Thoracic aorta (tissue), 2 donors: ENCODE measurements at regions not wholly inside any gene's neighbourhood (a gene's known extent, or its start where the extent isn't known, plus 50 kb on each side); places are given as distances from the start of the nearest gene placed in this dataset.

Experiments used
- ATAC-seq: fragments of 150-250 bp; one replicate; pipeline ENCODE4 v1.8.0; 2017; ENCODE audit warnings: low read depth; ENCODE audit not compliant: insufficient number of reproducible peaks, low FRiP score
- DNase-seq: peaks from one replicate; pipeline ENCODE4 v3.0.0-alpha.2; 2020; ENCODE audit warnings: low spot score
- H3K27ac ChIP-seq, 2 donors: fragments of 200-600 bp; sonication (generic); 1 replicate in 1 of 2; 2 replicates in 1 of 2; pipeline ENCODE4 v1.5.1; 2016; ENCODE audit warnings: mild to moderate bottlenecking in 2 of 2, moderate library complexity in 2 of 2
- H3K27me3 ChIP-seq: fragments of 200-600 bp; sonication (generic); replicated peaks from 2 replicates; pipeline ENCODE4 v1.6.0; 2016; ENCODE audit warnings: mild to moderate bottlenecking; ENCODE audit not compliant: insufficient read depth
- H3K36me3 ChIP-seq: fragments of 200-600 bp; sonication (generic); one replicate; pipeline ENCODE4 v1.5.1; 2016
- H3K4me1 ChIP-seq, 2 donors: fragments of 200-600 bp; sonication (generic); 1 replicate in 1 of 2; 2 replicates in 1 of 2; pipeline versions ENCODE4 v1.5.1 to v1.6.0; 2016; ENCODE audit warnings: low read depth in 2 of 2, mild to moderate bottlenecking in 1 of 2; ENCODE audit not compliant: control insufficient read depth in 1 of 2
- H3K4me3 ChIP-seq: fragments of 200-600 bp; sonication (generic); 2 replicates; pipeline ENCODE4 v1.5.1; 2016; ENCODE audit warnings: mild to moderate bottlenecking
- H3K9me3 ChIP-seq: fragments of 200-600 bp; sonication (generic); 2 replicates; pipeline ENCODE4 v1.5.1; 2016
- TF ChIP-seq, protein P1 (sequence below): fragments of 200-600 bp; sonication (generic); IDR thresholded peaks from one replicate; pipeline ENCODE4 v1.5.1; 2019; ENCODE audit warnings: antibody characterized with exemption

DNA sequence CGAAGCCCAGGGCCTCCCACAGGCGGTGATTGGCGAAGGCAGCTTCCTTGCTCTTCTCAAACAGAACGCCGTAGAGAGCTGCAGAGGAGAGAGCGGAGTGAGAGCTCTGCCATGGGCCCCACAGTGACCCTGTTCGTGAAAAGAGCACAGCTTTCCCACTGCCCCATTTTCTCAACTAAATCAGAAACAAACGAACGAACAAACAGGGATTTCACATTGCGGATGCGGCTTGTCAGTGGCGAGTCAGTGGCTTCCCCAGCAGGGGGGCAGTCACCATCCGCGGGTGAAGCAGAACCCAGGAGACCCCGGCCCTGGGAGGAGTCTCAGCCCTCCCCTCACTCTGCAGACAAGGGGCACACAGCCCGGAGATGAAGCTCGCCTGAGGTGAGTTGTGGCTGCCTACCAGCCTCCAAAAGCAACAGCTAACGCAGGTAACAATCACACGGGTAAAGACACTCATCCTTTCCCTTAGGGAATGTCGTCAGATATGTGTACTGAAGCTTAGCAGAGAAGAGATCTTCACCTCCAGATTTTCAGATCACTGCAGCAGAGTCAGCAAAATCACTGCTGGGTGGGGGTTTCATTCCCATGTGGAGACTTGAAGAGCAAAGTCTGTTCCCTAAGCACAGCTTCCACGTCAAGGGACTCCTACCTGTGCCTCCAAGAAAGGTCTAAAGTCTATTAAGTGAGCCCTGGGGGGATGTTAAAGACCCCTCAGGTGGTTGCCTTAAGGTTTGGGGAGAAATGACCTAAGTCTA is 51.2 kb upstream of the GPR31 start:
- no peak overlapping the region for H3K4me3 ChIP-seq
- TF ChIP-seq, protein P1, sequence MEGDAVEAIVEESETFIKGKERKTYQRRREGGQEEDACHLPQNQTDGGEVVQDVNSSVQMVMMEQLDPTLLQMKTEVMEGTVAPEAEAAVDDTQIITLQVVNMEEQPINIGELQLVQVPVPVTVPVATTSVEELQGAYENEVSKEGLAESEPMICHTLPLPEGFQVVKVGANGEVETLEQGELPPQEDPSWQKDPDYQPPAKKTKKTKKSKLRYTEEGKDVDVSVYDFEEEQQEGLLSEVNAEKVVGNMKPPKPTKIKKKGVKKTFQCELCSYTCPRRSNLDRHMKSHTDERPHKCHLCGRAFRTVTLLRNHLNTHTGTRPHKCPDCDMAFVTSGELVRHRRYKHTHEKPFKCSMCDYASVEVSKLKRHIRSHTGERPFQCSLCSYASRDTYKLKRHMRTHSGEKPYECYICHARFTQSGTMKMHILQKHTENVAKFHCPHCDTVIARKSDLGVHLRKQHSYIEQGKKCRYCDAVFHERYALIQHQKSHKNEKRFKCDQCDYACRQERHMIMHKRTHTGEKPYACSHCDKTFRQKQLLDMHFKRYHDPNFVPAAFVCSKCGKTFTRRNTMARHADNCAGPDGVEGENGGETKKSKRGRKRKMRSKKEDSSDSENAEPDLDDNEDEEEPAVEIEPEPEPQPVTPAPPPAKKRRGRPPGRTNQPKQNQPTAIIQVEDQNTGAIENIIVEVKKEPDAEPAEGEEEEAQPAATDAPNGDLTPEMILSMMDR = no peak
- ATAC-seq = no peak
- no peak for DNase-seq
- H3K36me3 ChIP-seq = no peaks in the 10 kb centered on the region
- no peaks in the 10 kb centered on the region for H3K9me3 ChIP-seq
- no peaks in the 10 kb centered on the region for H3K27me3 ChIP-seq
- no peaks in the 10 kb centered on the region for H3K4me1 ChIP-seq
- no peak overlapping the region for H3K27ac ChIP-seq

DNA sequence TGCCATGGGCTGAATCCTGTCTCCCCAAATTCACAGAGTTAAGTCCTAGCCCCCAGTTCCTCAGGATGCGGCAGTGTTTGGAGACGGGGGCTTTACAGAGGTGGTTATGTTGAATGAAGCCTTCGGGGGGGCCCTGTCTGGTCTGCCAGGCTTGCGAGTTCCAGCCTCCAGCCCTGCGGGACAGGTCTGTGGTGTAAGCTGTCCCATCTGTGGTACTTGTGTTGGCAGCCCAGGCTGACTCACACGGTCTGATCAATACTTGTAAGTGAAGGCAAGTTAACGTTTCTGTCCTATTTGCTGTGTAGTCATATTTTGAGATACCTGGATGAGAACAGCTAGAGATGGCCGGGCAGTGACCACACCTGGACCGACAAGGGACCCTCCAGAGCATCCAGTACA is 51.8 kb upstream of the GPR31 start:
- H3K4me1 ChIP-seq = no peaks in the 10 kb centered on the region
- no peaks in the 10 kb centered on the region for H3K27me3 ChIP-seq
- DNase-seq (no peak), ATAC-seq (no peak)
- no peak overlapping the region for H3K4me3 ChIP-seq
- TF ChIP-seq, protein P1 = no peak
- H3K9me3 ChIP-seq = no peaks in the 10 kb centered on the region
- no peak overlapping the region for H3K27ac ChIP-seq
- H3K36me3 ChIP-seq = no peaks in the 10 kb centered on the region

DNA sequence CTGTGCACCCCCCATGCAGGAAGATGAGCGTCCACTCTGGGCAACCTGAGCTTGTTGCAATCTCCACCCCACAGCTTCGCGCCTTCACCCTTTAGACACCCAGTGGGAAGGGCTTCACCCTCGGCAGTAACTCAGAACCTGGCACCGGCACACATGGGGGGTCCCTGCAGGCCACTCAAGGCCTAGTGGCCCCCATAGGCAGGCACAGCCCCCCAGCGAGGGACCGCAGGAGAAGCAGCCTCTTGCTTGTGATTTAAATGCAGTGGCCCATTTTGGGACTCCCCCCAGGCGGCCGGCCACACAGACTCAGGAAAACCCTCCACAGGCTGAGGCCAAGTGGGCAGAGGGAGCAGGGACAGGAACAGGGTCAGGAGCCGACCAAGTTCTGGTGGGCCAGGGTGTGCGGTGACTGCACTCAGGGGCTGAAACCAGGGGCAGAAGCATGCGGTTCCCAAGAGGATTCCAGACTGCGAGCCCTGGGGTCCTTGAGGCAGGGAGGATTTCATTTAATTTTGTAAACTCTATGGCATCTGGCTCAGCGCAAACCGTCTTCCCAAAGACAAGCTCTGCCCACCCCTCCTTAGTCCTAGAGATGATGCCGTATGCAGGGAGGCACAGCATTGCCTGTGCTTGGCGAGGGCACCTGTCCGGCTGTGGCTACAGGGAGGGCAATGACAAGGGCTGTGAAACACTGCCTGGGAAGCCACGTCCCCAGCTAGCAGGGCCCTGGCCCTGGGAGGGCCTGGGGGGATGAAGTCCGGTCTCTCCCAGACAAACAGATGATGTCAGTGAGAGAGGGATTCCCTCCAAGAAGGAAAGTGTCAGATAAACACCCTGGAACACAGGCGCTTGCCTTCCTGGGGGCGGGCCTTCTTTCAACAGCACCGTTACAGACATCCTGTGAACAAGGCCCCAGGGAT is 52.9 kb upstream of the GPR31 start:
- no peak for ATAC-seq

DNA sequence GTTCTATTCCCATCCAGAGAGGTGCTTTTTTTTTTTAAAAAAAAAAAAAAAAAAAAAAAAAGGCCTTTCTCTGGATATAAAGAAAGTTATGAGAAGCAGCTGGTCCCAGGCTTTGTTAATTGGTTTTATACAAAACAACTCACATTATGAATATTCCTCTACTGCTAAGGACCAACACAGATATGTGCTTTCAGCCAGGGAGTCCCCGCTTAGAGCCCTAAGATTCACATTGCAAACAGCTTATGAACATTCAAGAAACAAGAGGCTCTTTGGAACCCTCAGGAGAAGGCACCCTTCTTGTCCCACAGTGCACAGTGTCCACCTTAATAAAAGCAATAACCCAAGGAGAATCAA is 53.5 kb upstream of the GPR31 start:
- ATAC-seq = no peak
- no peaks in the 10 kb centered on the region for H3K4me1 ChIP-seq
- H3K36me3 ChIP-seq = no peaks in the 10 kb centered on the region
- no peak overlapping the region for H3K27ac ChIP-seq
- H3K4me3 ChIP-seq = no peak overlapping the region
- H3K27me3 ChIP-seq = no peaks in the 10 kb centered on the region
- TF ChIP-seq, protein P1 = no peak
- no peaks in the 10 kb centered on the region for H3K9me3 ChIP-seq
- no peak for DNase-seq

More for the DNA sequence above, 52.9 kb upstream of the GPR31 start:
- TF ChIP-seq, protein P1 = no peak
- H3K9me3 ChIP-seq = no peaks in the 10 kb centered on the region
- H3K4me1 ChIP-seq = no peaks in the 10 kb centered on the region
- H3K4me3 ChIP-seq = no peak overlapping the region
- H3K27ac ChIP-seq = no peak overlapping the region
- no peaks in the 10 kb centered on the region for H3K27me3 ChIP-seq
- no peaks in the 10 kb centered on the region for H3K36me3 ChIP-seq
- DNase-seq = no peak

DNA sequence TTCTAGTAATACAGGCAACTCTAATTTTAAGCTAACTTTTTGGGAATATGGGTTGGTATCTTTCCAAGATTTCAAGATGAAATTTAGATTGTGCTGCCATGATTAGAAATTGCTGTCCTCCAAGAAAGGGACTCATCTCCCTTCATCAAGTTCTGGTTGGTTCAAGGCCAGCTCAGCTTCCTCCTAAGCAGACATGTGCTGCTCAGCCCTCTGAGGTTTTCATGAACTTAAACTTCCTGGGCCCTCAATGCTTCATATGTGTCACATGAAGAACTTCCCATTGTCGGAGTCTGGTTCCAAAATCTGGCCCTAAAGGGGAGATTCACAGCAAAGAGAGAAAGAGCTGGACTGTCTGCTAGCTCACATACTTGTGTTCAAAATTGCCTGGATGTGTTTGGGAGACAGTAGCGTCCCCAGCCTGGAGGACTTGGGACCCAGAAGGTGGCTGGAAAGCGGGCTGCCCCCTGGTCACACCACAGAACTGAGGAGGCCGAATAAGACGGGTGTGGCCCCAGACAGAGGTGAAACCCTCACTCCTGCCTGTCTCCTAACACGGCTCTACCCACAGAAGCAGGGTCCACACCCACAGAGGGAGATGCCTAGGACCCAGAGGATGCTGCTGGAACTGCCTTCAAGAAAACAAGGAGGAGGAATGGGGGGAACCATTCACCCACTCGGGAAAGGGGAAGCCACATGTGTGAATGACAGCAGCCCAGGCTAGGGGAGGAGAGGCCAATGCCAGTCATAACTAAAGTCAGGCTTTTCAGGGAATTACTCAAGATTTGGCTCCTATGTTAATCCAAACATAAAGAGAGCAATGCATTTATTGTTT is 54.3 kb upstream of the GPR31 start:
- Histone ChIP-seq H3K4me1 (no peaks in the 10 kb centered on the region), H3K4me3 (no peak overlapping the region), H3K27me3 (no peaks in the 10 kb centered on the region), H3K27ac (no peak overlapping the region), H3K9me3 (no peaks in the 10 kb centered on the region), H3K36me3 (no peaks in the 10 kb centered on the region)
- DNase-seq = no peak
- no peak for ATAC-seq
- TF ChIP-seq, protein P1 = no peak
